Caco-2 (cell line): ENCODE measurements at regions not wholly inside any gene's neighbourhood (a gene's known extent, or its start where the extent isn't known, plus 50 kb on each side); places are given as distances from the start of the nearest gene placed in this dataset.

Source experiments
- BruUV-seq: library from RNA; stranded (reverse); fragments of 400-500 nt; replicated peaks from 2 replicates; lab custom pipeline; 2021; lab: Mats Ljungman, UMichigan
- CTCF ChIA-PET: fragments of 300-600 bp; sonication (Branson Sonifier 250); formaldehyde crosslinking; loops from one replicate; lab custom pipeline; 2022; ENCODE audit warnings: antibody characterized with exemption; lab: Charles Lee
- POLR2A ChIA-PET: fragments of 300-600 bp; sonication (Branson Sonifier 250); formaldehyde crosslinking; loops from one replicate; lab custom pipeline; 2022; ENCODE audit warnings: antibody characterized with exemption; lab: Charles Lee
- DNase-seq, 2 experiments: peaks; one replicate each; pipeline versions ENCODE4 v3.0.0 to v3.0.0-alpha.2; 2020 to 2022
- H3K27me3 ChIP-seq: replicated peaks from 2 replicates; pipeline ENCODE4 v1.6.0; 2011; ENCODE audit warnings: low read length; ENCODE audit not compliant: control insufficient read depth, insufficient read depth
- H3K36me3 ChIP-seq: 2 replicates; pipeline ENCODE4 v1.5.1; 2011; ENCODE audit warnings: low read length; ENCODE audit not compliant: control insufficient read depth, insufficient read depth
- H3K4me1 ChIP-seq: fragments of 250-450 bp; sonication (Bioruptor Pico); 2 replicates; pipeline ENCODE4 v1.5.1; 2020; ENCODE audit warnings: mild to moderate bottlenecking
- H3K4me3 ChIP-seq: 2 replicates; pipeline ENCODE4 v1.5.1; 2011; ENCODE audit warnings: low read depth, mild to moderate bottlenecking, control low read depth, low read length
- H3K9me3 ChIP-seq: fragments of 250-450 bp; sonication (Bioruptor Pico); 2 replicates; pipeline ENCODE4 v1.5.1; 2020; ENCODE audit warnings: mild to moderate bottlenecking, moderate library complexity
- H3K27ac Mint-ChIP-seq: one replicate; pipeline ENCODE4 v1.8.0; 2022; ENCODE audit warnings: mixed read lengths; ENCODE audit not compliant: unreplicated experiment
- H3K27me3 Mint-ChIP-seq: one replicate; pipeline ENCODE4 v1.8.0; 2022; ENCODE audit warnings: mixed read lengths; ENCODE audit not compliant: insufficient read depth, unreplicated experiment
- H3K36me3 Mint-ChIP-seq: one replicate; pipeline ENCODE4 v1.8.0; 2022; ENCODE audit warnings: mild to moderate bottlenecking, mixed read lengths; ENCODE audit not compliant: insufficient read depth, unreplicated experiment
- H3K4me1 Mint-ChIP-seq: one replicate; pipeline ENCODE4 v1.8.0; 2022; ENCODE audit warnings: low read depth, mixed read lengths; ENCODE audit not compliant: unreplicated experiment
- H3K4me3 Mint-ChIP-seq: one replicate; pipeline ENCODE4 v1.8.0; 2022; ENCODE audit warnings: mild to moderate bottlenecking, moderate library complexity, mixed read lengths; ENCODE audit not compliant: unreplicated experiment
- H3K9me3 Mint-ChIP-seq: one replicate; pipeline ENCODE4 v1.8.0; 2022; ENCODE audit warnings: mixed read lengths; ENCODE audit not compliant: unreplicated experiment
- intact Hi-C: fragments of 100-400 bp; cut with micrococcal nuclease; formaldehyde crosslinking; loops from one replicate; pipeline ENCODE4 v1.10.0; 2022; ENCODE audit not compliant: unreplicated experiment
- TF ChIP-seq, protein P1 (sequence below), 2 experiments: fragments of 200-600 bp in 1 of 2; IDR thresholded peaks; 1 replicate in 1 of 2; 2 replicates in 1 of 2; pipeline versions ENCODE4 v1.5.1 to v1.8.0; 2011 to 2022; ENCODE audit warnings: antibody characterized with exemption in 1 of 2, control low read depth in 1 of 2, inconsistent platforms in 1 of 2, low read depth in 1 of 2, low read length in 1 of 2, mild to moderate bottlenecking in 1 of 2, moderate library complexity in 1 of 2; ENCODE audit not compliant: insufficient read depth in 1 of 2, severe bottlenecking in 1 of 2, unreplicated experiment in 1 of 2

DNA sequence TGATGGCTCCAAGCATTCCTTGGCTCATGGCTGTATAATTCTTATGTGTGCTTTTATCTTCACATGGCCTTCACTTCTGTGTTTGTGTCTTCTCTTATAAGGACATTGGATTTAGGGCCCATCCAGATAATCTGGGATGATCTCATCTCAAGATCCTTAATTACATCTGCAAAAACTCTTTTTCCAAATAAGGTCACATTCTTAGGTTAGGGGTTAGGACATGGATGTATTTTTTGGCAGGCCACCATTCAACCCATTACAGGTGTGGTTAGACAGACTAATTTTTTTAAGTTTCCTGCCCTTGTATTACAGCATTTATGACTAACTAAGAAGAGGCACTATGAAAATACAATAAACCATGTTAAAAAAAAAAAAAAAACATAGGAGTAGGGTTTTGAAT lies 254.0 kb downstream of the TPBG start:
- no peaks in the 10 kb centered on the region for H3K36me3 ChIP-seq
- POLR2A ChIA-PET: no interaction called here

DNA sequence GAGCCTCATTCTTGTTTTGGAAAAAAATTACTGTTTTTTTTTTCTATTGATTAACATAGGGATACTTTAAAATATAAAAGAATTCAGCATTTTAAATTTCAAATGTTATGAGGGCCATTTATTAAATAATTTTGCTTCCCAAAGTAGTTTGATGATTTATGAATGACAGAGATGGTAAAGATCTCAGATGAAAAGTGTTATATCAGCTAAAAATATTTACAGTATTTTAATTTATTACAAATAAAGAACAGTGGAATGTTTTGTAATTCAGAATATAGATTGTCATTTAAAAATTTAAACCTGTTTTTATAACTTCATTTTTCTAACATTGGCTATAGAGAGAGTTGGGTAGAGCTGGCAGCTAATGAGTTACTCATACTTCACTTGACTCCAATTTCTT lies 256.0 kb downstream of the TPBG start:
- TF ChIP-seq, protein P1, sequence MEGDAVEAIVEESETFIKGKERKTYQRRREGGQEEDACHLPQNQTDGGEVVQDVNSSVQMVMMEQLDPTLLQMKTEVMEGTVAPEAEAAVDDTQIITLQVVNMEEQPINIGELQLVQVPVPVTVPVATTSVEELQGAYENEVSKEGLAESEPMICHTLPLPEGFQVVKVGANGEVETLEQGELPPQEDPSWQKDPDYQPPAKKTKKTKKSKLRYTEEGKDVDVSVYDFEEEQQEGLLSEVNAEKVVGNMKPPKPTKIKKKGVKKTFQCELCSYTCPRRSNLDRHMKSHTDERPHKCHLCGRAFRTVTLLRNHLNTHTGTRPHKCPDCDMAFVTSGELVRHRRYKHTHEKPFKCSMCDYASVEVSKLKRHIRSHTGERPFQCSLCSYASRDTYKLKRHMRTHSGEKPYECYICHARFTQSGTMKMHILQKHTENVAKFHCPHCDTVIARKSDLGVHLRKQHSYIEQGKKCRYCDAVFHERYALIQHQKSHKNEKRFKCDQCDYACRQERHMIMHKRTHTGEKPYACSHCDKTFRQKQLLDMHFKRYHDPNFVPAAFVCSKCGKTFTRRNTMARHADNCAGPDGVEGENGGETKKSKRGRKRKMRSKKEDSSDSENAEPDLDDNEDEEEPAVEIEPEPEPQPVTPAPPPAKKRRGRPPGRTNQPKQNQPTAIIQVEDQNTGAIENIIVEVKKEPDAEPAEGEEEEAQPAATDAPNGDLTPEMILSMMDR (IDR thresholded peaks at IDR 0.05; ENCODE audit: insufficient read depth in 1 of 2, low read depth in 1 of 2, low read length in 1 of 2, severe bottlenecking in 1 of 2, unreplicated experiment in 1 of 2): no peak
- DNase-seq: no peak
- Mint-ChIP-seq H3K27ac (no peak overlapping the region), H3K4me3 (no peak overlapping the region), H3K9me3 (no peaks in the 10 kb centered on the region), H3K27me3 (no peaks in the 10 kb centered on the region), H3K36me3 (no peaks in the 10 kb centered on the region), H3K4me1 (no peaks in the 10 kb centered on the region)
- intact Hi-C loops: loop anchor here (10.0 kb wide), 1 partner anchor 255 kb away; the partner anchor contains the start of gene TPBG
- no peaks in the 10 kb centered on the region for H3K27me3 ChIP-seq
- no peaks in the 10 kb centered on the region for H3K4me1 ChIP-seq
- no TSS peak for BruUV-seq
- H3K9me3 ChIP-seq: no peaks in the 10 kb centered on the region
- ChIA-PET POLR2A (no interaction called here), CTCF (no interaction called here)
- H3K4me3 ChIP-seq: no peak overlapping the region
- no peaks in the 10 kb centered on the region for H3K36me3 ChIP-seq

More for the DNA sequence above, 254.0 kb downstream of the TPBG start:
- CTCF ChIA-PET: interaction anchor here (0.6 kb wide), 1 partner anchor 9 kb away, joined by 3 read pairs; no protein-coding TSS in a partner anchor
- H3K27me3 ChIP-seq: no peaks in the 10 kb centered on the region
- intact Hi-C loops: loop anchor here (10.0 kb wide), 1 partner anchor 253 kb away; the partner anchor contains the start of gene TPBG
- H3K4me1 ChIP-seq: no peaks in the 10 kb centered on the region
- no peak overlapping the region for H3K27ac Mint-ChIP-seq
- no peak for DNase-seq
- H3K4me1 Mint-ChIP-seq: no peaks in the 10 kb centered on the region
- H3K36me3 Mint-ChIP-seq: no peaks in the 10 kb centered on the region
- no peaks in the 10 kb centered on the region for H3K9me3 Mint-ChIP-seq
- no peak overlapping the region for H3K4me3 Mint-ChIP-seq
- no peaks in the 10 kb centered on the region for H3K9me3 ChIP-seq
- no peak overlapping the region for H3K4me3 ChIP-seq
- no TSS peak for BruUV-seq
- TF ChIP-seq, protein P1 (IDR thresholded peaks at IDR 0.05; ENCODE audit: insufficient read depth in 1 of 2, low read depth in 1 of 2, low read length in 1 of 2, severe bottlenecking in 1 of 2, unreplicated experiment in 1 of 2): no peak
- no peaks in the 10 kb centered on the region for H3K27me3 Mint-ChIP-seq

DNA sequence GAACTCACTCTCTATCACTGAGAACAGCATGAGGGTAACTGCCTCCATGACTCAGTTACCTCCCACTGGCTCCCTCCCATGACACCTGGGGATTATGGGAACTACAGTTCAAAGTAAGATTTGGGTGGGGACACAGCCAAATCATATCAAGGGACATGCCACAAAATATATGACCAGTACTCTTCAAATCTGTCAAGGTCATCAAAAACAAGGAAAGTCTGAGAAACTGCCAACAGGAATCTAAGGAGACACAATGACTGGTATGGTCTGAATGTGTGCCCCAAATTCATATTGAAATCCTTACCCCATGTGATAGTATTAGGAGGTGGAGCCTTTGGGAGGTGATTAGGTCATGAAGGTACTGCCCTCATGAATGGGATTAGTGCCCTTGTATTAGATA lies 258.8 kb downstream of the TPBG start:
- BruUV-seq: no TSS peak
- intact Hi-C loops: no loop called here
- TF ChIP-seq, protein P1 (IDR thresholded peaks at IDR 0.05; ENCODE audit: insufficient read depth in 1 of 2, low read depth in 1 of 2, low read length in 1 of 2, severe bottlenecking in 1 of 2, unreplicated experiment in 1 of 2): no peak
- Histone ChIP-seq H3K4me1 (no peaks in the 10 kb centered on the region), H3K27me3 (no peaks in the 10 kb centered on the region), H3K4me3 (no peak overlapping the region), H3K36me3 (no peaks in the 10 kb centered on the region), H3K9me3 (no peaks in the 10 kb centered on the region)
- Mint-ChIP-seq H3K27ac (no peak overlapping the region), H3K4me3 (no peak overlapping the region), H3K27me3 (no peaks in the 10 kb centered on the region), H3K36me3 (no peaks in the 10 kb centered on the region), H3K9me3 (no peaks in the 10 kb centered on the region), H3K4me1 (no peaks in the 10 kb centered on the region)
- DNase-seq: no peak
- ChIA-PET POLR2A (no interaction called here), CTCF (no interaction called here)
